GM12878 (cell line): ENCODE measurements at regions not wholly inside any gene's neighbourhood (a gene's known extent, or its start where the extent isn't known, plus 50 kb on each side); places are given as distances from the start of the nearest gene placed in this dataset.

ENCODE experiments used
- ATAC-seq: fragments of 200-7000 bp; cut with Tn5 transposase; 3 replicates; pipeline ENCODE4 v1.9.1; 2020; ENCODE audit warnings: mild to moderate bottlenecking, moderate library complexity
- BruUV-seq: library from RNA; stranded (reverse); fragments of 400-500 nt; replicated peaks from 2 replicates; lab custom pipeline; 2021; lab: Mats Ljungman, UMichigan
- CTCF ChIA-PET: fragments of 300-600 bp; sonication (Branson Sonifier 250); formaldehyde crosslinking; extraction: SDS; loops from one replicate; lab custom pipeline; 2021; ENCODE audit warnings: inconsistent platforms; lab: Yijun Ruan, JAX
- POLR2A ChIA-PET: fragments of 350-600 bp; formaldehyde crosslinking; extraction: SDS; loops from one replicate; lab custom pipeline; 2021; ENCODE audit warnings: inconsistent platforms; lab: Charles Lee
- RAD21 ChIA-PET: fragments of 300-600 bp; sonication (Branson Sonifier 250); formaldehyde crosslinking; loops from one replicate; lab custom pipeline; 2023; ENCODE audit warnings: antibody characterized with exemption; ENCODE audit not compliant: unreplicated experiment; lab: Charles Lee
- SMC1A ChIA-PET: fragments of 300-600 bp; sonication (Branson Sonifier 250); formaldehyde crosslinking; loops from one replicate; lab custom pipeline; 2023; ENCODE audit not compliant: unreplicated experiment, uncharacterized antibody; lab: Charles Lee
- DNase-seq: peaks from one replicate; pipeline ENCODE4 v3.0.0-alpha.2; 2011; ENCODE audit warnings: low read depth, low spot score
- FAIRE-seq: peaks from 3 replicates; lab custom pipeline; 2011; peaks lifted over from hg19 to GRCh38; lab: Jason Lieb, UNC
- H2AFZ ChIP-seq: 2 replicates; pipeline ENCODE4 v1.6.0; 2011; ENCODE audit warnings: low read depth, low read length, control low read depth; ENCODE audit not compliant: control insufficient read depth
- H3K27ac ChIP-seq: 2 replicates; pipeline ENCODE4 v1.5.1; 2011; ENCODE audit warnings: control low read depth; ENCODE audit not compliant: control insufficient read depth, insufficient read depth
- H3K27me3 ChIP-seq, 2 experiments: replicated peaks in 1 of 2; 2 replicates each; pipeline versions ENCODE4 v1.6.0 to v1.6.1; 2011; ENCODE audit warnings: low read length in 1 of 2; ENCODE audit not compliant: control insufficient read depth in 2 of 2, insufficient read depth in 2 of 2
- H3K36me3 ChIP-seq, 2 experiments: 2 replicates each; pipeline ENCODE4 v1.5.1; 2011; ENCODE audit warnings: low read length in 1 of 2; ENCODE audit not compliant: control insufficient read depth in 2 of 2, insufficient read depth in 2 of 2
- H3K4me1 ChIP-seq: 2 replicates; pipeline ENCODE4 v1.6.1; 2011; ENCODE audit warnings: mild to moderate bottlenecking, low read length, moderate library complexity, mixed read lengths; ENCODE audit not compliant: control insufficient read depth, insufficient read depth
- H3K4me2 ChIP-seq: 2 replicates; pipeline ENCODE4 v1.6.0; 2011; ENCODE audit warnings: control low read depth; ENCODE audit not compliant: control insufficient read depth, insufficient read depth
- H3K4me3 ChIP-seq: fragments of 200-600 bp; sonication (generic); 2 replicates; pipeline ENCODE4 v1.5.1; 2016
- H3K79me2 ChIP-seq: 2 replicates; pipeline ENCODE4 v1.6.0; 2011; ENCODE audit warnings: low read length; ENCODE audit not compliant: control insufficient read depth, insufficient read depth
- H3K9ac ChIP-seq: 2 replicates; pipeline ENCODE4 v1.8.0; 2011; ENCODE audit warnings: low read length, control low read depth, mixed read lengths; ENCODE audit not compliant: control insufficient read depth, insufficient read depth
- H3K9me3 ChIP-seq: replicated peaks from 3 replicates; pipeline ENCODE4 v1.5.1; 2011; ENCODE audit warnings: mild to moderate bottlenecking, low read length; ENCODE audit not compliant: control insufficient read depth, insufficient read depth
- H4K20me1 ChIP-seq: 2 replicates; pipeline ENCODE4 v1.6.0; 2011; ENCODE audit not compliant: control insufficient read depth, insufficient read depth
- ATF3 ChIP-seq: IDR thresholded peaks from 2 replicates; pipeline ENCODE4 v1.6.1; 2011; ENCODE audit warnings: low read depth, mild to moderate bottlenecking, low read length, moderate library complexity, borderline replicate concordance; ENCODE audit errors: extremely low read depth
- ETV6 ChIP-seq, 2 experiments: fragments of 450-650 bp in 1 of 2; IDR thresholded peaks in 1 of 2; conservative IDR thresholded peaks in 1 of 2; 2 replicates each; pipeline ENCODE4 v1.6.1; 2014; ENCODE audit warnings: antibody characterized with exemption in 1 of 2, borderline replicate concordance in 1 of 2, low read depth in 1 of 2, mild to moderate bottlenecking in 1 of 2, moderate library complexity in 1 of 2
- HDAC6 ChIP-seq: fragments of 200-600 bp; sonication (generic); IDR thresholded peaks from one replicate; pipeline ENCODE4 v1.8.0; 2017; ENCODE audit warnings: antibody characterized with exemption; ENCODE audit not compliant: unreplicated experiment
- RUNX3 ChIP-seq: IDR thresholded peaks from 2 replicates; pipeline ENCODE4 v1.6.1; 2012; ENCODE audit warnings: low read length, inconsistent platforms
- ZNF207 ChIP-seq: fragments of 450-650 bp; IDR thresholded peaks from 2 replicates; pipeline ENCODE4 v1.6.1; 2014; ENCODE audit warnings: antibody characterized with exemption, mild to moderate bottlenecking, borderline replicate concordance
- ZZZ3 ChIP-seq: IDR thresholded peaks from 2 replicates; pipeline ENCODE4 v1.6.1; 2011; ENCODE audit warnings: low read depth; ENCODE audit not compliant: control insufficient read depth, insufficient read length
- WGBS: methylation state at CpG from one replicate; pipeline ENCODE4 v1.1.6; 2016; ENCODE audit warnings: low lambda C conversion rate; ENCODE audit not compliant: insufficient replicate concordance, insufficient coverage; ENCODE audit errors: missing lambda C conversion rate; 5-methylcytosine and 5-hydroxymethylcytosine counted together
- in situ Hi-C: fragments of 300-500 bp; cut with MboI; formaldehyde crosslinking; loops from 9 replicates; pipeline ENCODE4 v1.14.3; 2018; ENCODE audit warnings: mixed read lengths
- intact Hi-C: fragments of 100-400 bp; cut with micrococcal nuclease; formaldehyde crosslinking; loops from one replicate; pipeline ENCODE4 v1.14.2; 2022; ENCODE audit not compliant: unreplicated experiment
- TF ChIP-seq, protein P1 (sequence below): IDR thresholded peaks from 2 replicates; pipeline ENCODE4 v1.6.1; 2011; ENCODE audit warnings: borderline replicate concordance, low read depth, mild to moderate bottlenecking, moderate library complexity, mixed read lengths, low read length; ENCODE audit not compliant: insufficient read depth; ENCODE audit errors: extremely low read length

- TF ChIP-seq ETV6 (conservative IDR thresholded peaks at IDR 0.05 in 1 of 2, IDR thresholded peaks at IDR 0.05 in 1 of 2; ENCODE audit: borderline replicate concordance in 1 of 2, low read depth in 1 of 2) (no peak), ATF3 (no peak), HDAC6 (no peak)
- TF ChIP-seq, protein P1, sequence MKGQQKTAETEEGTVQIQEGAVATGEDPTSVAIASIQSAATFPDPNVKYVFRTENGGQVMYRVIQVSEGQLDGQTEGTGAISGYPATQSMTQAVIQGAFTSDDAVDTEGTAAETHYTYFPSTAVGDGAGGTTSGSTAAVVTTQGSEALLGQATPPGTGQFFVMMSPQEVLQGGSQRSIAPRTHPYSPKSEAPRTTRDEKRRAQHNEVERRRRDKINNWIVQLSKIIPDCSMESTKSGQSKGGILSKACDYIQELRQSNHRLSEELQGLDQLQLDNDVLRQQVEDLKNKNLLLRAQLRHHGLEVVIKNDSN = no peak
Measured at GRCh38 chr3:112740835-112741234, 99.9 kb upstream of the CCDC80 start (continued).

GRCh38 chr3:112739252-112739965 lies 98.5 kb upstream of the CCDC80 start:
- no peak overlapping the region for H2AFZ ChIP-seq
- H3K4me2 ChIP-seq = no peak overlapping the region
- no peaks in the 10 kb centered on the region for H3K4me1 ChIP-seq
- H3K4me3 ChIP-seq = no peak overlapping the region
- DNase-seq (no peak), FAIRE-seq (no peak), ATAC-seq (no peak)
- SMC1A ChIA-PET = interaction anchor here (1.2 to 8.1 kb wide), 4 partner anchors 75 to 243 kb away, joined by 3 to 174 read pairs (median 6); no protein-coding TSS in a partner anchor
- POLR2A ChIA-PET = no interaction called here
- no peaks in the 10 kb centered on the region; a peak in 2 of 4 replicates for H3K27me3 ChIP-seq
- in situ Hi-C loops = loop anchor here (5.0 kb wide), 1 partner anchor 238 kb away; the partner anchor contains the start of gene CD200R1
- CTCF ChIA-PET = interaction anchor here (1.1 to 2.9 kb wide), 3 partner anchors 69 to 240 kb away, joined by 3 to 19 read pairs (median 4); no protein-coding TSS in a partner anchor
- H3K9me3 ChIP-seq = no peaks in the 10 kb centered on the region
- no peaks in the 10 kb centered on the region for H3K36me3 ChIP-seq
- H3K79me2 ChIP-seq = no peaks in the 10 kb centered on the region
- no peak overlapping the region for H3K9ac ChIP-seq
- WGBS = 4% methylated on average over 1 of the region's 1 CpG
- no peaks in the 10 kb centered on the region for H4K20me1 ChIP-seq
- intact Hi-C loops = no loop called here
- BruUV-seq = no TSS peak
- no peak overlapping the region for H3K27ac ChIP-seq
- RAD21 ChIA-PET = interaction anchor here (1.8 kb wide), 1 partner anchor 240 kb away, joined by 5 read pairs; no protein-coding TSS in a partner anchor
- TF ChIP-seq ZNF207 (no peak), ZZZ3 (no peak), RUNX3 (peak; percentile 18; the same call in 1 of the 2 replicates)
